ENCODE measurements at regions not wholly inside any gene's neighbourhood (a gene's known extent, or its start where the extent isn't known, plus 50 kb on each side); places are given as distances from the start of the nearest gene placed in this dataset.

GRCh38 chr16:51636920-51637769, 486.1 kb upstream of the SALL1 start:
- no peak for DNase-seq

- DNase-seq, result no peak
These were observed 484.1 kb upstream of the SALL1 start for GRCh38 chr16:51635181-51635580.

- no peak for DNase-seq
These were observed 479.0 kb upstream of the SALL1 start for GRCh38 chr16:51630076-51630475.

GRCh38 chr16:51629576-51629975, 478.5 kb upstream of the SALL1 start:
- no peak for DNase-seq

GRCh38 chr16:51624080-51624775, 473.2 kb upstream of the SALL1 start:
- no peak for DNase-seq

GRCh38 chr16:51621610-51622009, 470.5 kb upstream of the SALL1 start:
- DNase-seq, result no peak

- DNase-seq, result no peak
These were observed 464.1 kb upstream of the SALL1 start for GRCh38 chr16:51615141-51615540.

- DNase-seq, result no peak
These were observed 456.2 kb upstream of the SALL1 start for GRCh38 chr16:51607201-51607651.

GRCh38 chr16:51596247-51596646, 445.2 kb upstream of the SALL1 start:
- DNase-seq, result no peak

GRCh38 chr16:51592535-51593300, 441.6 kb upstream of the SALL1 start:
- DNase-seq, result no peak

GRCh38 chr16:51592001-51592501, 441.0 kb upstream of the SALL1 start:
- no peak for DNase-seq

GRCh38 chr16:51591480-51591879, 440.4 kb upstream of the SALL1 start:
- DNase-seq, result no peak

GRCh38 chr16:51579652-51580360, 428.7 kb upstream of the SALL1 start:
- no peak for DNase-seq

GRCh38 chr16:51577621-51578303, 426.7 kb upstream of the SALL1 start:
- no peak for DNase-seq

GRCh38 chr16:51576498-51577195, 425.6 kb upstream of the SALL1 start:
- no peak for DNase-seq

GRCh38 chr16:51573191-51573590, 422.1 kb upstream of the SALL1 start:
- DNase-seq, result no peak

GRCh38 chr16:51569203-51569931, 418.3 kb upstream of the SALL1 start:
- DNase-seq, result no peak

- no peak for DNase-seq
These were observed 416.8 kb upstream of the SALL1 start for GRCh38 chr16:51567911-51568310.

- DNase-seq, result no peak
These were observed 414.1 kb upstream of the SALL1 start for GRCh38 chr16:51565184-51565583.

- no peak for DNase-seq
These were observed 411.8 kb upstream of the SALL1 start for GRCh38 chr16:51562891-51563290.

GRCh38 chr16:51559901-51560300, 408.8 kb upstream of the SALL1 start:
- no peak for DNase-seq

All from activated naive CD4-positive, alpha-beta T cell (primary cell).